DOHH2 (cell line): ENCODE measurements at regions not wholly inside any gene's neighbourhood (a gene's known extent, or its start where the extent isn't known, plus 50 kb on each side); places are given as distances from the start of the nearest gene placed in this dataset.

ENCODE experiments used
- EZH2phosphoT487 ChIP-seq: fragments of 200-600 bp; sonication (generic); IDR thresholded peaks from 2 replicates; pipeline ENCODE4 v1.6.1; 2017; ENCODE audit warnings: borderline replicate concordance, mild to moderate bottlenecking, antibody characterized with exemption, low read length, moderate library complexity, mixed read lengths
- TF ChIP-seq, protein P1 (sequence below): fragments of 200-600 bp; sonication (generic); IDR thresholded peaks from one replicate; pipeline ENCODE4 v1.5.1; 2014; ENCODE audit warnings: antibody characterized with exemption, mild to moderate bottlenecking, low read depth, low read length; ENCODE audit not compliant: poor library complexity, severe bottlenecking

DNA sequence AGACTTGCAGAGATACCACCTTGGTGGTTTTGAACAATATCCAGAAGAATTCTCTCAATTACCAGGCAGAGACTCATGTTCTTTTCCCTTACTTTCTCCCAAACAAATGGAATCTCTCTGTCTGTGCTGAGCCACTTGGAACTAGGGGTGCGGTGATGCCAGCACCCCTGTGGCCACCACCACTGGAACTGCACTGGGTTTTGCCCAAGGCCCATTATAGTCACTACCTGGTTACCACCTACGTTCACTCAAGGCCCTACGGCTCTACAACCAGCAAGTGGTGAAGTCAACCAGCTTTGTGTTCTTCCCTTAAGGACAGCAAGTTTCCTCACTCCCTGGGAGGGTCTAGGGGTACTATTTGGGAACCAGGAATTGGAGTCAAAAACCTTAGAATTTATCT lies 1183.7 kb downstream of the FSTL5 start:
- TF ChIP-seq, protein P1, sequence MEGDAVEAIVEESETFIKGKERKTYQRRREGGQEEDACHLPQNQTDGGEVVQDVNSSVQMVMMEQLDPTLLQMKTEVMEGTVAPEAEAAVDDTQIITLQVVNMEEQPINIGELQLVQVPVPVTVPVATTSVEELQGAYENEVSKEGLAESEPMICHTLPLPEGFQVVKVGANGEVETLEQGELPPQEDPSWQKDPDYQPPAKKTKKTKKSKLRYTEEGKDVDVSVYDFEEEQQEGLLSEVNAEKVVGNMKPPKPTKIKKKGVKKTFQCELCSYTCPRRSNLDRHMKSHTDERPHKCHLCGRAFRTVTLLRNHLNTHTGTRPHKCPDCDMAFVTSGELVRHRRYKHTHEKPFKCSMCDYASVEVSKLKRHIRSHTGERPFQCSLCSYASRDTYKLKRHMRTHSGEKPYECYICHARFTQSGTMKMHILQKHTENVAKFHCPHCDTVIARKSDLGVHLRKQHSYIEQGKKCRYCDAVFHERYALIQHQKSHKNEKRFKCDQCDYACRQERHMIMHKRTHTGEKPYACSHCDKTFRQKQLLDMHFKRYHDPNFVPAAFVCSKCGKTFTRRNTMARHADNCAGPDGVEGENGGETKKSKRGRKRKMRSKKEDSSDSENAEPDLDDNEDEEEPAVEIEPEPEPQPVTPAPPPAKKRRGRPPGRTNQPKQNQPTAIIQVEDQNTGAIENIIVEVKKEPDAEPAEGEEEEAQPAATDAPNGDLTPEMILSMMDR = no peak
- TF ChIP-seq EZH2phosphoT487 = no peak
